Neuronal stem cell (in vitro differentiated cells): ENCODE measurements at regions not wholly inside any gene's neighbourhood (a gene's known extent, or its start where the extent isn't known, plus 50 kb on each side); places are given as distances from the start of the nearest gene placed in this dataset.

ENCODE experiments used
- DNase-seq: peaks from one replicate; pipeline ENCODE4 v3.0.0-alpha.2; 2013; ENCODE audit warnings: low spot score
- H2AFZ ChIP-seq: one replicate; pipeline ENCODE4 v1.6.1; 2013; ENCODE audit warnings: mild to moderate bottlenecking, low read length, inconsistent platforms
- H2AK5ac ChIP-seq: 2 replicates; pipeline ENCODE4 v1.6.1; 2013; ENCODE audit warnings: low read depth, mild to moderate bottlenecking, inconsistent platforms, low read length, moderate library complexity, mixed read lengths
- H2BK120ac ChIP-seq: 2 replicates; pipeline ENCODE4 v1.6.1; 2013; ENCODE audit warnings: low read depth, mild to moderate bottlenecking, inconsistent platforms, low read length, moderate library complexity, mixed read lengths
- H2BK12ac ChIP-seq: one replicate; pipeline ENCODE4 v1.6.1; 2013; ENCODE audit warnings: low read length, inconsistent platforms
- H2BK15ac ChIP-seq: 2 replicates; pipeline ENCODE4 v1.6.1; 2013; ENCODE audit warnings: mild to moderate bottlenecking, low read length, inconsistent platforms, mixed read lengths
- H2BK5ac ChIP-seq: one replicate; pipeline ENCODE4 v1.6.1; 2013; ENCODE audit warnings: inconsistent platforms, mild to moderate bottlenecking, low read length, moderate library complexity
- H3K14ac ChIP-seq: one replicate; pipeline ENCODE4 v1.6.1; 2013; ENCODE audit warnings: low read length, inconsistent platforms
- H3K18ac ChIP-seq: 2 replicates; pipeline ENCODE4 v1.6.1; 2013; ENCODE audit warnings: low read length, inconsistent platforms
- H3K23ac ChIP-seq: 2 replicates; pipeline ENCODE4 v1.6.1; 2013; ENCODE audit warnings: low read depth, mild to moderate bottlenecking, mixed read lengths, low read length, inconsistent platforms; ENCODE audit not compliant: poor library complexity
- H3K27ac ChIP-seq: replicated peaks from 3 replicates; pipeline ENCODE4 v1.5.1; 2013; ENCODE audit warnings: low read length, inconsistent platforms
- H3K27me3 ChIP-seq, 3 experiments: 2 replicates each; pipeline ENCODE4 v1.6.1; 2013; ENCODE audit warnings: low read length in 3 of 3, mild to moderate bottlenecking in 2 of 3, inconsistent platforms in 1 of 3, low read depth in 1 of 3, mixed read lengths in 1 of 3, moderate library complexity in 1 of 3; ENCODE audit not compliant: control insufficient read depth in 3 of 3, insufficient read depth in 3 of 3
- H3K36me3 ChIP-seq, 2 donors: replicated peaks in 1 of 2; 2 replicates each; pipeline ENCODE4 v1.6.1; 2013; ENCODE audit warnings: low read length in 2 of 2; ENCODE audit not compliant: control insufficient read depth in 2 of 2, insufficient read depth in 2 of 2
- H3K4ac ChIP-seq: 2 replicates; pipeline ENCODE4 v1.6.1; 2013; ENCODE audit warnings: inconsistent platforms, mild to moderate bottlenecking, low read length, moderate library complexity
- H3K4me1 ChIP-seq, 2 donors: 1 replicate in 1 of 2; 2 replicates in 1 of 2; pipeline ENCODE4 v1.6.1; 2013; ENCODE audit warnings: low read length in 2 of 2, low read depth in 1 of 2; ENCODE audit not compliant: control insufficient read depth in 2 of 2, insufficient read depth in 1 of 2
- H3K4me2 ChIP-seq: one replicate; pipeline ENCODE4 v1.6.1; 2013; ENCODE audit warnings: mild to moderate bottlenecking, low read length, inconsistent platforms; ENCODE audit not compliant: insufficient read depth, poor library complexity, severe bottlenecking
- H3K4me3 ChIP-seq, 2 donors: 2 replicates each; pipeline ENCODE4 v1.5.1; 2013; ENCODE audit warnings: low read length in 2 of 2, mild to moderate bottlenecking in 2 of 2, inconsistent platforms in 1 of 2, moderate library complexity in 1 of 2
- H3K79me1 ChIP-seq: one replicate; pipeline ENCODE4 v1.6.1; 2013; ENCODE audit warnings: low read depth, mild to moderate bottlenecking, inconsistent platforms, low read length, moderate library complexity
- H3K9ac ChIP-seq: one replicate; pipeline ENCODE4 v1.6.1; 2013; ENCODE audit warnings: mild to moderate bottlenecking, low read depth, low read length, inconsistent platforms; ENCODE audit not compliant: poor library complexity
- H3K9me3 ChIP-seq, 2 donors: replicated peaks in 1 of 2; 2 replicates each; pipeline versions ENCODE3 to v1.6.1; 2013; ENCODE audit warnings: low read length in 2 of 2, mild to moderate bottlenecking in 2 of 2, inconsistent platforms in 1 of 2, low read depth in 1 of 2, mixed read lengths in 1 of 2, moderate library complexity in 1 of 2; ENCODE audit not compliant: control insufficient read depth in 2 of 2, insufficient read depth in 1 of 2
- H4K8ac ChIP-seq: one replicate; pipeline ENCODE4 v1.6.1; 2013; ENCODE audit warnings: low read depth, mild to moderate bottlenecking, inconsistent platforms, low read length, moderate library complexity
- H4K91ac ChIP-seq: one replicate; pipeline ENCODE4 v1.6.1; 2013; ENCODE audit warnings: low read length, low read depth, mild to moderate bottlenecking, inconsistent platforms; ENCODE audit not compliant: poor library complexity
- WGBS, 2 donors: extraction: QIAGEN DNeasy Blood & Tissue Kit; methylation state at CpG; one replicate each; pipeline ENCODE4 v1.1.7; 2013; ENCODE audit warnings: missing lambda C conversion rate in 2 of 2, mixed read lengths in 1 of 2; ENCODE audit not compliant: insufficient read length in 2 of 2, insufficient replicate concordance in 1 of 2; ENCODE audit errors: extremely low coverage in 2 of 2; 5-methylcytosine and 5-hydroxymethylcytosine counted together

DNA sequence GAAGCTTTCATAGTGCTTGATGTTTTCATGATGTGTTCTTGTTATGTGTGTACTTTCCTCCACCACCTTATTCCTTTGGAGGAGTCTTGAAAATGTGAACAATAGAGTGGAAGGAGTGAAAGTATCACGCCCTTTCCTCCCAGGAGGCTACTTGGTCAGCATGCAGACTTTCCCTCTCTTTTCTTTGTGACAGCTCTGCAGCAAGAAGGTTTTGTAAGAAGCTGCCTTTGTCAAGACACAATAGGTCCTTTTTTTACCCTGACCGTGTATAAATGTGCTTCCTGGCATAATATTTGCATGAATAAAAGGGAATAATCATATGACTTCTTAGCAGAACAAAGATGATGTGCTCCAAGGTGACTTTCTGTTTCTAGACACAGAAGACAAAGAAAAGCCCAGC is 882.6 kb upstream of the SLITRK5 start:
- H2BK5ac ChIP-seq = no peak overlapping the region
- no peak overlapping the region for H3K4ac ChIP-seq
- H3K27ac ChIP-seq = no peak overlapping the region
- no peak overlapping the region for H2BK120ac ChIP-seq
- H2BK15ac ChIP-seq = no peak overlapping the region
- no CpG with 5 or more reads among the region's 2 CpGs for WGBS, 2 donors
- H3K4me3 ChIP-seq = no peak overlapping the region
- no peak overlapping the region for H2BK12ac ChIP-seq
- H3K27me3 ChIP-seq = no peaks in the 10 kb centered on the region
- no peak overlapping the region for H3K4me2 ChIP-seq
- H3K9me3 ChIP-seq = peaks cover 2 to 31% of the 10 kb centered on the region in 2 donors
- peaks cover 2 to 7% of the 10 kb centered on the region in 2 donors for H3K4me1 ChIP-seq
- no peak overlapping the region for H3K18ac ChIP-seq
- no peak overlapping the region for H3K23ac ChIP-seq
- no peak overlapping the region for H2AK5ac ChIP-seq
- H3K9ac ChIP-seq = no peak overlapping the region
- no peaks in the 10 kb centered on the region for H3K36me3 ChIP-seq
- no peak overlapping the region for H4K91ac ChIP-seq
- no peak for DNase-seq
- H4K8ac ChIP-seq = no peak overlapping the region
- H3K14ac ChIP-seq = no peak overlapping the region
- peak overlapping the region; percentile 14 for H2AFZ ChIP-seq
- no peaks in the 10 kb centered on the region for H3K79me1 ChIP-seq

DNA sequence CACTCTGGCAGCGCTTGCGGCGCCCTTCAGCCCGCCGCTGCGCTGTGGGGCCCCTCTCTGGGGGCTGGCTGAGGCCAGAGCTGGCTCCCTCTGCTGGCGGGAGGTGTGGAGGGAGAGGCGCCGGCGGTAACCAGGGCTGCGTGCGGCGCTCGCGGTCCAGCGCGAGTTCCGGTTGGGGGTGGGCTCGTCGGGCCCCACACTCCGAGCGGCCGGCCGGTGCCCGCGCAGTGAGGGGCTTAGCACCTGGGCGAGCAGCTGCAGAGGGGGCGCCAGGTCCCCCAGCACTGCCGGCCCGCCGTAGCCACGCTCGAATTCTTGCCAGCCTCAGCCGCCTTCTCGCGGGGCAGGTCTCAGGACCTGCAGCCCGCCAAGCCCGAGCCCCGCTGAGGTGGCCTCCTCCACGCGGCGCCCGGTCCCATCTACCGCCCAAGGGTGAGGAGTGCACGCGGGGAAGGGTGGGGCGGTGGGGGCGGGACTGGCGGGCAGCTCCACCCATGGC is 879.0 kb upstream of the SLITRK5 start:
- no peak for DNase-seq
- peaks cover 2 to 7% of the 10 kb centered on the region in 2 donors for H3K4me1 ChIP-seq
- no peak overlapping the region for H3K23ac ChIP-seq
- H3K79me1 ChIP-seq = no peaks in the 10 kb centered on the region
- H4K91ac ChIP-seq = no peak overlapping the region
- no peak overlapping the region for H3K18ac ChIP-seq
- no peak overlapping the region for H3K9ac ChIP-seq
- H3K4me2 ChIP-seq = no peak overlapping the region
- no CpG with 5 or more reads among the region's 49 CpGs for WGBS, 2 donors
- peaks cover 2 to 25% of the 10 kb centered on the region in 2 donors for H3K9me3 ChIP-seq
- no peak overlapping the region for H3K27ac ChIP-seq
- no peak overlapping the region for H3K4me3 ChIP-seq
- no peak overlapping the region for H2BK120ac ChIP-seq
- H3K36me3 ChIP-seq = no peaks in the 10 kb centered on the region
- H2AFZ ChIP-seq = no peak overlapping the region
- no peak overlapping the region for H2BK12ac ChIP-seq
- H2AK5ac ChIP-seq = no peak overlapping the region
- H2BK15ac ChIP-seq = no peak overlapping the region
- no peak overlapping the region for H2BK5ac ChIP-seq
- H3K27me3 ChIP-seq = no peaks in the 10 kb centered on the region
- H4K8ac ChIP-seq = peak overlapping the region; percentile 9
- no peak overlapping the region for H3K14ac ChIP-seq
- no peak overlapping the region for H3K4ac ChIP-seq

DNA sequence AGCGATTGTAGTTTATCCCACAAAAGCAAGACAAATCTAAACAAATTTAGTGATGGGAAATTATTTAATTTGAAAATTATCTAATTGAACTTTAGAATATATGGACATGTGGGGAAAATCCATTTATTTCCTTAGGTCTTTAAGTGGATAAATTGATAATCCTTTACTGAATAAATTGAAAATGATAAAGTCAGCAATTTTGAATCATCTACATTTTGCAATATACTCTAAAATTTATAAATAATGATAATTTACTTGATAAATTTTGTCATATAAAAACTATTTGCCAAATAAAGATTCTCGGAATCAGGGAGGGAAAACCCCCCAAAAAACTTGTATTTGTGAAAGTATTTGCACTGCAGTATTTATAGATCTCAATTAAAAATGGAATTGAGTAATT is 875.3 kb upstream of the SLITRK5 start:
- Histone ChIP-seq H2AFZ (no peak overlapping the region), H3K4me2 (no peak overlapping the region), H3K9ac (no peak overlapping the region), H2BK120ac (no peak overlapping the region), H3K27ac (no peak overlapping the region), H4K8ac (no peak overlapping the region), H3K4ac (no peak overlapping the region), H2BK15ac (no peak overlapping the region), H3K9me3 (peaks cover 3 to 20% of the 10 kb centered on the region in 2 donors), H3K23ac (no peak overlapping the region), H2BK12ac (no peak overlapping the region), H3K27me3 (no peaks in the 10 kb centered on the region), H3K14ac (no peak overlapping the region), H3K4me3 (no peak overlapping the region), H3K36me3 (no peaks in the 10 kb centered on the region), H3K18ac (no peak overlapping the region), H2BK5ac (no peak overlapping the region), H2AK5ac (no peak overlapping the region), H3K79me1 (no peaks in the 10 kb centered on the region), H4K91ac (no peak overlapping the region), H3K4me1 (peaks cover 0 to 3% of the 10 kb centered on the region in 2 donors)
- WGBS, 2 donors = no CpG with 5 or more reads among the region's 2 CpGs
- DNase-seq = no peak

DNA sequence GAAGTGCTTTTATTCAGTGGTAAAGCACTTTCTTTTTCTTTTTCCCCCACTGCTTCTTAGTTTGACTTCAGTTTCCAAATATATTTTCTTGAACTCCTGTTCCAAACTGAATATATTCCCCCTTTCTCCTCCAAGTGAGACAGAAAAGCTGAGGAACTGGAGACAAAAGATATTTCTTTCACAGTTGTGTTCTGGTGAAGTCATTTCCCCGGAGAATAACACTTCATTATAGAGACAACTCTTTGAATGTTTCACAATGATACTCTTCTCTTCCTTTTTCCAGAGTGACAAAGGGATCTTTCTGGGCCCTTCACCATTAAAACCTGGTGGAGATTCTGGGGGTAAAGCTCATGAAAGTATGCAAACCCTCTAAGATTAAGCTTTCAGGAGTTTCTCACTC is 860.8 kb upstream of the SLITRK5 start:
- H3K36me3 ChIP-seq = no peaks in the 10 kb centered on the region
- no peak overlapping the region for H2BK5ac ChIP-seq
- H2BK12ac ChIP-seq = no peak overlapping the region
- no peak overlapping the region for H3K4me2 ChIP-seq
- no peak overlapping the region for H3K4ac ChIP-seq
- H2BK120ac ChIP-seq = no peak overlapping the region
- no peak overlapping the region for H2BK15ac ChIP-seq
- no peak overlapping the region for H3K9ac ChIP-seq
- H3K27ac ChIP-seq = no peak overlapping the region
- no peak overlapping the region for H4K91ac ChIP-seq
- H3K18ac ChIP-seq = no peak overlapping the region
- no peak overlapping the region for H3K4me3 ChIP-seq
- no peaks in the 10 kb centered on the region for H3K27me3 ChIP-seq
- no CpG with 5 or more reads among the region's 1 CpG for WGBS, 2 donors
- no peak overlapping the region for H3K14ac ChIP-seq
- H3K23ac ChIP-seq = no peak overlapping the region
- DNase-seq = no peak
- peak overlapping the region; percentile 67 for H2AFZ ChIP-seq
- no peaks in the 10 kb centered on the region for H3K79me1 ChIP-seq
- H3K9me3 ChIP-seq = peaks cover 0 to 4% of the 10 kb centered on the region in 2 donors
- peaks cover 3 to 9% of the 10 kb centered on the region in 2 donors for H3K4me1 ChIP-seq
- no peak overlapping the region for H4K8ac ChIP-seq
- H2AK5ac ChIP-seq = no peak overlapping the region
